ENCODE measurements at regions not wholly inside any gene's neighbourhood (a gene's known extent, or its start where the extent isn't known, plus 50 kb on each side); places are given as distances from the start of the nearest gene placed in this dataset.

DNA sequence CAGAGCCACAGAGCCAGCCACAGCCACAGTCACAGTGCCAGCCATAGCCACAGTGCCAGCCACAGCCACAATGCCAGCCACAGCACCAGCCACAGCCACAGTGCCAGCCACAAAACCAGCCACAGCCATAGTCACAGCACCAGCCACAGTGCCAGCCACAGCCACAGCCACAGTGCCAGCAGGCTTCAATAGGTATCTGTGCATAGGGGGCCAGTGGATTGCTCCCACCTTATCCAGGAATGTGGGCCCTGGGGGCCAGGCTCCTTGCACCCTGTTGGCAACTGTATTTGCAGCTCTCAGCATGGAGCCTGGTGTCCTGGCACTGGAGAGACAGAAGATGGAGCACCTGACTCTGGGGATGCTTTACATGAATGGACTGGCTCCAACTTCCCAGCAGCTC is 111.7 kb upstream of the IRX2 start:
- no peak for TF ChIP-seq CTCF (IDR thresholded peaks at IDR 0.05)
- no peak for TF ChIP-seq POLR2A (IDR thresholded peaks at IDR 0.05)
- TF ChIP-seq POLR2AphosphoS5 (IDR thresholded peaks at IDR 0.05): no peak
- no peak for TF ChIP-seq EP300 (IDR thresholded peaks at IDR 0.05; ENCODE audit: low read depth)

Measured in transverse colon (tissue), 4 donors.